AG10803 (cell line): ENCODE measurements at regions not wholly inside any gene's neighbourhood (a gene's known extent, or its start where the extent isn't known, plus 50 kb on each side); places are given as distances from the start of the nearest gene placed in this dataset.

Experiments
- DNase-seq: peaks from one replicate; pipeline ENCODE4 v3.0.0; 2010; ENCODE audit warnings: low read depth
- H3K4me3 ChIP-seq: 2 replicates; pipeline ENCODE4 v1.5.1; 2011; ENCODE audit warnings: mild to moderate bottlenecking, low read length, control low read depth
- CTCF ChIP-seq: conservative IDR thresholded peaks from 2 replicates; pipeline ENCODE4 v1.5.1; 2011; ENCODE audit warnings: mild to moderate bottlenecking, low read length, control low read depth, inconsistent platforms

- no peak for DNase-seq
- no peak for TF ChIP-seq CTCF
- no peak overlapping the region for H3K4me3 ChIP-seq
Observed at GRCh38 chr18:75344615-75345014, 82.9 kb downstream of the SMIM21 start.

- H3K4me3 ChIP-seq: no peak overlapping the region
- DNase-seq: no peak
- TF ChIP-seq CTCF: no peak
Observed at GRCh38 chr18:75344161-75344560, 83.3 kb downstream of the SMIM21 start.

- H3K4me3 ChIP-seq: no peak overlapping the region
- no peak for DNase-seq
- no peak for TF ChIP-seq CTCF
Observed at GRCh38 chr18:75343389-75343788, 84.1 kb downstream of the SMIM21 start.

- no peak for DNase-seq
- TF ChIP-seq CTCF: no peak
- H3K4me3 ChIP-seq: no peak overlapping the region
Observed at GRCh38 chr18:75341897-75342296, 85.6 kb downstream of the SMIM21 start.

- TF ChIP-seq CTCF: no peak
- H3K4me3 ChIP-seq: no peak overlapping the region
- DNase-seq: peak; percentile 4
Observed at GRCh38 chr18:75341267-75341666, 86.2 kb downstream of the SMIM21 start.

- no peak for TF ChIP-seq CTCF
- H3K4me3 ChIP-seq: no peak overlapping the region
- DNase-seq: no peak
Observed at GRCh38 chr18:75339936-75340605, 87.4 kb downstream of the SMIM21 start.
